HT-29 (cell line): ENCODE measurements at regions not wholly inside any gene's neighbourhood (a gene's known extent, or its start where the extent isn't known, plus 50 kb on each side); places are given as distances from the start of the nearest gene placed in this dataset.
"Not testable (repeated sequence)": the region's sequence is repeated elsewhere in the genome, so short reads cannot be mapped to it uniquely, and the experiment has no call there.

Experiments used
- DNase-seq: peaks from one replicate; pipeline ENCODE4 v3.0.0-alpha.2; 2015; ENCODE audit warnings: low spot score

DNA sequence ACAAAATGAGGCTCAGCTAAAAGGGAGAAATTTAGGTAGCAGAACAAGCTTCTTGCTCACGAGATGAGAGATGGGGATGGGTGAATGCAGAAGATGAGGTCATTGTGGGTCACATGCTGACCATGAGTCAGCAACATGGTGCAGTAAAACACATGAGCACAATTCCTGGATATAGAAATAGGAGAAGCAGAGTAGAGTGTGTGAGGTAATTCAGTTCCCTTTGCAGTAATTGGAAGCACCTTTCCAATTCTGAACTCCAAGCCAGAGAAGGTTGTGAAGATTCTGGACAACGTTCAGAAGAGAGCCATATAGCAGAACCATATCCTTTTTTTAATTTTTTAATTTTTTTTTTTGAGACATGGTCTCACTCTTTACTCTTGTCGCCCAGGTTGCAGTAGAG lies 62.0 kb upstream of the LMNTD1 start:
- no peak for DNase-seq

DNA sequence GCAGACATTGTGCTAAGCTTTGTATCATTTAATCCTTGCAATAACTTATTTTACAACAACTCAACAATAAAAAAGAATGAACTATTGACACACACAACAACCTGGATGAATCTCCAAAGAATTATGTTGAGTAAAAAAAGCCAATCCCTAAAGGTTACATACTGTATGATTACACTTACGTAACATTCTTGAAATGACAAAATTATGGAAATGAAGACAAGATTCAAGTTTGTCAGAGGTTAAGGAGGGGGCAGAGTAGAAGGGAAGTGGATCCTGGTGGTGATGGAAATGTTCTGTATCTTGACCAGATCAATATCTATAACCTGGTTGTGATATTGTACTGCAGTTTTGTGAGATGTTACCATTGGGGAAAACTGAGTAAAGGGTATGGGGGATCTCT lies 63.2 kb upstream of the LMNTD1 start:
- DNase-seq = no peak

DNA sequence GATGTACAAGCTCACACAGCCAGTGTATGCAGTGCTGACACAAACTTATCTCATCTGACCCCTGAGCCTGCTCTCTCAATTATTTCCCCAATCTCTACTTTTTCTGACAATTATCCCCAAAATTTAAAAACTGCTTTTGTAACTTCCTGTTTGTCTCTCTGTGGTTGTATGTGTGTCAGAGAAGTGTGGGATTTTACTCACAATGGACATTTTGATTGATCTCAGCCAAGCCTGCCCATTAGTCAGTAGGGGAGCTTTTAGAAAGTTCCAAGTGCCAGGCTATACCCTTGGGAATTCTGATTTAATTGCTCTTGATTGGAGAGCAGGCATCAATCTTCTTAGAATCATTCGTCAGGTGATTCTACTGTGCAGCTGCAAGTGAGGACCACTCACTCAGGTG lies 64.9 kb upstream of the LMNTD1 start:
- no peak for DNase-seq

GRCh38 chr12:25623816-25624215 lies 70.7 kb upstream of the LMNTD1 start:
- no peak for DNase-seq

GRCh38 chr12:25625146-25625545 lies 72.1 kb upstream of the LMNTD1 start:
- DNase-seq = no peak

DNA sequence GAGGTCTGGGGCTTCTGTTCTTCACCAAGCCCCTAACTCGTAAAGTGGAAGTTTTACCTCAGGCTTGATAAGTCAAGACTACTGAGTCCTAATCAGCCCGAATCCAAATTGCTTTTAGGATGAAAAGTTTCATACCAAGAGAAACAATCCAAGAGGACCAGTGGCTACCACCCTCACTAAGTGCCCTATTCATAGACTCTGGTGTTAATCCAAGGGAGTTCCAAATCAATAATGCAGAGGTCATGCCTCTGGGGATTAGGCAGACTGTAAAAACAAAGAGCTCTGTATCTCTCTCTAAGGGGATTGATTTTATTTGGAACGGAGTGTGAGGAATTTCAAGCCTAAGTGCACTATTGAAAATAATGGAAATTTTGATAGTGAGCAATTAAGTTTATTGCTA lies 76.3 kb upstream of the LMNTD1 start:
- DNase-seq = no peak

GRCh38 chr12:25630735-25631515 lies 77.8 kb upstream of the LMNTD1 start:
- not testable (repeated sequence) for DNase-seq

- DNase-seq = not testable (repeated sequence)
Measured at GRCh38 chr12:25633149-25633548, 80.1 kb upstream of the LMNTD1 start.

DNA sequence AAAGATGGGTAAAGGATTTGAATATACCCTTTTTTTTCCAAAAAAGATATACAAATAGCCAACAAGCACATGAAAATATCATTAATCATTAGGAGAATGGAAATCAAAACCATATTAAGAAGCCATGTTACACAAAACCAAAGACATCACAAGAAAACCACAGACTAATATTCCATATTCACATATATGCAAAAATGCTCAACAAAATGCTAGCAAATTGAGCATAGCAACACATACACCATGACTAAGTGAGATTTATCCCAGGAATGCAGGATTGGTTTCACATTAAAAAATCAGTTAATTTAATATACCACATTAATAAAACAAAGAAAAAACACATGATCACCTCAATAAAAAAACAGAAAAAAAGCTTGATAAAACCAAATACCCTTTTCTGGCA lies 84.7 kb upstream of the LMNTD1 start:
- no peak for DNase-seq

- no peak for DNase-seq
Measured at GRCh38 chr12:25639406-25639805, 86.3 kb upstream of the LMNTD1 start.

GRCh38 chr12:25644979-25645378 lies 91.9 kb upstream of the LMNTD1 start:
- no peak for DNase-seq

GRCh38 chr12:25645427-25645826 lies 92.3 kb upstream of the LMNTD1 start:
- DNase-seq = no peak

DNA sequence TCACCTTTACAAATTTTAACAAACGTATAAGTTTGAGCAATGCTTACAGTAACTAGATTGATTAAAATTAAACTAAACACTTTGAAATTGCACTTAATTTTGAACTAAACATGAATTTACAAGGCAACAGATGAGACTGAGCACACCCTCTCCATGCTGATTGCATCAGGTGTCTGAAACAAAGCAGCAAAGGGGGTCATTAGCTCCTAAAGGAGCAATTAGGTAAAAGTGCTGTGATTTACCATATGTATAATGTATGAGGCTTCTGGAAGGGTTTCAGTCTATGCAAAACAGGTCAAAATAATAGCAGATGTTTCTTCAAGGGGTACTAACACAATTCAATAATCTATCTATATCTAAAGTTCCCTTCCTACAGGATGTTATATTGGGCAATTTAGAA lies 98.8 kb upstream of the LMNTD1 start:
- DNase-seq = no peak

- DNase-seq = no peak
Measured at GRCh38 chr12:25652371-25652770, 99.3 kb upstream of the LMNTD1 start.

DNA sequence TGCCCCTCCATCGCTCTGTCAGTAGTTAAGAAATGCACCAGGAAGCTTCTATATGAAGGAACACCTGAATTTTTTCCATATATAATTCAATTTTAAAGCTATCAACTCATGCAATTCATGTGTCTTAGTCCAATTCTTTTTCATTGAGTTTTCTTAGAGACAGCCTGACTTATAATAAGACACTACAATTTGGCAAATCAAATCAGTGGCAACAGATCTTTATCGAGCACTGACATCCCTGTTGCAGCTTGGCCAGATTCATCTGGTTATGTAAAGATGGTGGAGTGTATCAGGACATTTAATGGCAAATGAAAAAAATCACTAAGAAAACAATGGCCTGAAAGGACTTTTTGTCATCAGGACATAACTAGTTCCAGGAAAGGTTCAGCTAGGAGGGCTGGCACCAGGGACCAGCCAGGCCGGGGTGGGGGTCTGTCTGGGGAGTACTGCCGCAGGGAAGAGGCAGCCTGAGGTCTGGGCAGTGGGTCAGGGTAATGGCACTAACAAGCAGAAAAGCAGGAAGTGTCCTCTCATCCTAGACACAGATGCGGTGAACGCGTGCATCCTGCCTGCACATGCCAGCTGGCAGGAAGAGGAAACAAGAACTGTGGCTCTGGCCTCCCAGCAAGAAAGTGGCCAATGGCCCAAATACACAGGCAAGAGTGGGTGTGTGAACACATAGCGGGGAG lies 100.5 kb upstream of the LMNTD1 start:
- DNase-seq = no peak

- DNase-seq = peak; percentile 26
Measured at GRCh38 chr12:25655702-25656101, 102.6 kb upstream of the LMNTD1 start.

DNA sequence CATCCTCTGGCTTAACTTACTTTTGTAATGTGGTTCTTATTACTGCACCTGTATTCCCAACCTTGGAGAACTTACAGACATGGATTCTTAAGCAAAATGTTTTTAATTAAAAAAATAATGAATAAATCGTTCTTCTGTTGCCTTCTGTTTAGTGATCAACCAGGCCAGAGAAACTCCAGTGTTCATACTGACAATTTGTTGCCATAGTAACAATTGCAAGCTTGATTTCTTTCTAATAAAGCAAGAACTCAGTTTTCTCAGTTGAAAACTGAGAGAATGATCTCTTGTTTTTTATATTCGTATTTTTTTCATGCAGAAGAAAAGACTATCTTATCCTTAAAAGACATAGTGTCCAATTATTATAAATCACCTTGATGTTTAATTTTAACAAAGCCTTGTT lies 106.5 kb upstream of the LMNTD1 start:
- DNase-seq = no peak

DNA sequence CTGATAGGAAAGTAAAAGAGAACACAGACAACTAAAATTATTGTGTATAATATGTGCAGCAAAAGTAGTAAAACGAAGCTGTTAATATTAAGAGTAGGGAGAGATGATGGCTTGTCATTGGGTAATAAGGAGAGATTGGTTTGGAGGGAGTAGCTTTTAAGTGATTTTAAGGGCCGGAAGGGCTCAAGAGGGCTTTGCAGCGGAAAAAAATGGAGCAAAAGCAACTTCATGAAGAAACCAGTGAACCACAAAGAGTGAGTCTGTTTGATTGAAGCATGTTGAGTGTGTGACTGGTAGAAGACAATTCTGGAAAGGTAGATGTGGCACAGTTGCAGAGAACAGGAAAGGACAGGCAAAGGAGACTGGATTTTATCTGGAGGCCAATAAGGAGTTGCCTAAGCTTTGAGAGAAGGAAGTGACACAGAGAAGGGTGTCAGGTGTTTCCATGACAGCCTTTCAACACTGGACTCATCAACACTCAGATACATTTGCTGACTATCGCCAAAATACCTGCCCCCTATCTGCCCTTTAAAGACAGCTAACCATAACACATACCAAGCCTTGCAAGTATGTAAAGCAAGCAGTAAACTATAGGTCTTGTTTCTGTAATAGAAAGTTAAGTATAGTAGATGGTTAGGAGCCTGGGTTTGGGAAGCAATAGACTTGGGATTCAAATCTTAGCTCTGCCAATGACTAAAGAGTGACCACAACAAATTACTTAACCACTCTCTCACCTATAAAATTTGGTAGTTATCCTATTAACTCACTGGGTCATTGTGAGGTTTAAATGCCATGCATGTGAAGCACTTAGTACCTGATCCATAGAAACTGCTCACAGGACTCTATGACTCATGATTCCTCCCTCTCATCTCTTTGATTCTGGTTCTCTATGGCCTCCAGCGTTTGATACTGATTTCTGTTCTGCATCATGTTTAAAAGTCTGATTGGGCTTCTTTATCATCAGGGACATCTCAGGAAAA lies 117.3 kb upstream of the LMNTD1 start:
- DNase-seq = no peak

- DNase-seq = no peak
Measured at GRCh38 chr12:25675808-25676207, 122.7 kb upstream of the LMNTD1 start.

- no peak for DNase-seq
Measured at GRCh38 chr12:25677232-25677937, 124.3 kb upstream of the LMNTD1 start.

DNA sequence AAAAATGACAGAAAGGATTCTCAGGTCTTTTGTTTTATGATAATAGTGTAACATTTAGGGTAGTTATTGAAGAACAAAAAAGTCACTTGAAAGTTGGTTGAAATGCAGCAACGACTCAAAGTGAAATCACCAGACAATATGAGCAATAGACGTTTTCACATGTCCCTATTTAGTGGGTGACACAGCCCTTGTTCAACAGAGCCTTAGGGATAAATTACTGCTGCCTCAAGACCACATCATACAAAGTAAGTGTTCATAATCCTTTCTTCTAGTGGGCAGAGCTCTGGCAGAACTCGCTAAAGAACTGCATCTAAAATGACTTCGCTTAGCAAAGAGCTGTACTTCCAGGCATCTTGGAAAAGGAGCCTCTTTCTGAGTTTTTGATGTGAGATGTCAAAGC lies 128.5 kb upstream of the LMNTD1 start:
- DNase-seq = no peak

DNA sequence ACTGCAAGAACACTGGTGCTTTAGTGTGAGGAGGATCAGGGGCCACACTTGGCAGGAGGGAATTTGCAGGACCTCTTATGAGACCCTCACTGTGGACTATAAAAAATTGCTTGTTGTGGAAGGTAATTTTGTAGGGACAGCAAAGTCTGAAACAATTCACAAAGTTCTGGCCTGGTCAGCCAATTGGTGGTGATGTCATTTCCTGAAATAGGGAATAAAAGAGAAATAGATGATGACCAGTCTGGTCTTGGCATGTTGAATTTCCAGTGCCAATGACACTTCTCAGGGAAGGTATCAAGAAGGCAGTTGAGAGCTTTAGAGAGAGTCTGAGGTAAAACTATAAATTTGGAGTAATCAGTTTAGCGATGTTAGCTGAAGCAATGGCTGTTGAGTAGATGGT lies 129.3 kb upstream of the LMNTD1 start:
- no peak for DNase-seq
